Amniotic epithelial cell (primary cell): ENCODE measurements at regions not wholly inside any gene's neighbourhood (a gene's known extent, or its start where the extent isn't known, plus 50 kb on each side); places are given as distances from the start of the nearest gene placed in this dataset.

ENCODE experiments used
- DNase-seq: peaks from one replicate; pipeline ENCODE4 v3.0.0-alpha.2; 2010; ENCODE audit warnings: low read depth

DNA sequence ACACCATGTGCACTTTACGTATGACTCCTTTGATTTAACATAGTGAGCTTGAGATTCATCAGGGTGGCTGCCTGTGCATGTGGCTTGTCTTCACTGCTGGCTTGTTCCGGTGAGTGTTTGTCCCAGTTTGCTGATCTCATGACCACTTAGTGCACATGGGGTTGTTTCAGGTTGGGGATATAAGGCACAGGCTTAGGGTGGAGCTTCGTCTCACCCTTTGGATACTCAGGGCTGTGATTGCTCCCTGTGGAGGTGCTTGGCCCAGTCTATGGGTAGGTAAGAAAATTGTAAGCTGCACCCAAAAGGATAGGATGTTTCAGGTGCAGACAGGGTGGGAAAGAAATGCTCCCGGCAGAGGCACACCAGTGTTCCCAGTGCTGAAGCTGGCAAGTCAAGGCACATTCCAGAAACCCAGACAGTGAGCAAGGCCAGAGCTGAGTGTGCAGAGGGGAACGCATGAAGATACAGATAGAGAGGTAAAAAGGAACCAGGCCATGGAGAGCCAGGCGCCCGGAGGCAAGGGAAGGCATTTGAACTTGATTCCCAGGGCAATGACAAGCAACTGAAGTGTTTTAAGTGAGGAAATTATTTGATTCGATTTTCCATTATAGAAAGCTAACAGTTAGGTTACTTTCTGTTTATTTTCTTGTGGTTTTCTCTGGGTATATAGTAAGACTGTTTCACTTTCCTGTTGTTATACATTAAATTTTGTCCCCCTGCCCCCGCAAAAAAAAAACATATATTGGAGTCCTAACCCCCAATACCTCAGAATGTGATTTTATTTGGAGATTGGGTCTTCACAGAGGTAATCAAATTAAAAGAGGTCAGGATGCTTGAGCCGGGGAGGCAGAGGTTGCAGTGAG, 289.8 kb upstream of the KLF6 start:
- DNase-seq = peak; percentile 59

- peak; percentile 60 for DNase-seq
These were observed 288.9 kb upstream of the KLF6 start for GRCh38 chr10:4073912-4074311.

GRCh38 chr10:4070921-4071660, 286.1 kb upstream of the KLF6 start:
- DNase-seq = no peak

- DNase-seq = no peak
These were observed 285.2 kb upstream of the KLF6 start for GRCh38 chr10:4070184-4070583.

- peak; percentile 80 for DNase-seq
These were observed 284.5 kb upstream of the KLF6 start for GRCh38 chr10:4069491-4069890.

DNA sequence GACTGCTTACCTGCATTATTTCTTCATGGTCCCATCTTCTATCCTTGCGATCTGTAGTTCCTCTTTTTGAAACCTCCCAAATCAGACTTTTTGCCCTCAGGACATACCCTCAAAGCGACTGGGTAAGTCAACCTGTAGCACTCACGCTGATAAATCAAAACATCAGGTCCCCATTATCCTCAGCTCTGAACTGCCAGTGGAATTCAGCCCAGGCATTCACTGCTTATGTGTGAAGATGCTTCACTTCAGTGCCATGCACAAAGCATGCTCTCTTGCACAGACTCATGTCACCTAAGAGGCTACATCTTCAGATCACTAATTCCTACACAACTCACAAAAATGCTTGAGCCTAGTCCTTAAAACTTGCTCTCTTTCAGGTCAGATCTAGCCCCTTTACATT, 283.6 kb upstream of the KLF6 start:
- no peak for DNase-seq

DNA sequence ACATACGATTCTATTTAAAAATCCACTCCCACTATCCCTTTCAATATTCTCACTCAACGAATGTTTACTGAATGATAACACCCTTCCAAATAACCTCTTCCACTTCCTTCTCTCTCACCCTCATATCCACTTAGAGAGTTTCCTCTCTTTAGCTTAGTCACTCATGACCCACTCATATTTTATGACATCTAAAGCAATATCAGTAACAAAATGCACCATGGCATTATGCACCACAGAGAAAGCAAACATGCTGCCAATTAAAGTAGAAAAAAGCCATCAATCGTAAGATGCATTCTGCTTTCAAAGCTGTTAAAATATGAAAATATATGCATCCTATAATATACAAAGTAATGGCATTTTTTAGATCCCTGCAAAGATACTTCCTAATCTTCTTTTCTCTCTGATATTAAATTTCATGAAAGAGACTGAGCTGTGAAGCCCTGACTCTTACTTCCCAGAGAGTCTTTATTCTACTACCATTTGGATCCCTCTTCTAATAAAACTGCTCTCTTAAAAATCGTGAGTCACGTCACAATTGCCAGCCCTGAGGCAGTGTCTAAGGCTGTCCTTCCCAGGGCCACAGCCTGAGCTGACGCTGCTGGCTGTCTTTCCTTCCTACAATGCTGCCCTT, 283.0 kb upstream of the KLF6 start:
- no peak for DNase-seq

- no peak for DNase-seq
These were observed 282.5 kb upstream of the KLF6 start for GRCh38 chr10:4067531-4067930.

DNA sequence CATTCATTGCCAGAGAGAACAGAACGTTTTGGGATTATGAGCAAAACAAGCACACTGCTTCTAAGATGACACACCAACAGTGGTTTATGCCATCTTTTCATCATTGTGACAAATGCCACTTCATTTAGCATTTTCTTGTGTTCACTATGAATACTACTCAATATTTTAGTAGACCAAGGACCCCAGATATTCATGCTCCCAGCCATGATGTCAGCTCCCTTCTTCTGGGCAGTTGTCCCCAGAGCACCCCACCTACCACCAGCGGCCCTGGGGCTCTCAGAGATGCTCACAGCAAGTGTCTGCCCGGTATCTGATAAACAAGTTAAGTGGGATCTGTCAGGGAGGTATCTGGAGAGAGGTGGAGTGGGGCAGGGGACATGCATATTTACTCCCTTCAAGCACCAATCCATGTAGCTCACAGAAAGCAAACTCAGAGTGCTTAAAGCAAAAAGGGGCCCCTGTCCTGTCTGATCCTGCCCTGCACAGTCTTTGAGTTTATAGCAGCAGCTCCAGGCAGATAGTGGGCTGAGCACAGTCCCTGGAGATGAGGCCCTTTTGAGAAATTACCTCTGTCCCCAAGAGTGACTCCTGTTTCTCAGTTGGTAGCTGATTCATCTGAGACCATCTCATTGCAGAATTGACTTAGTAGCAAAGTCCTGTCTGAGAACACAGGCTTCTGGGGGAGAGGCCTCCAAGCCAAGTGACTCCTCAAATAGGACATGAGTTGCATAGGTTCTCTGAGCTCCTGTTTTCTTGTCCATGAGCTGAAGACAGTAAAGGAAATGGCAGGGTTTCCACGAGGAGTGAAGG, 281.8 kb upstream of the KLF6 start:
- no peak for DNase-seq

DNA sequence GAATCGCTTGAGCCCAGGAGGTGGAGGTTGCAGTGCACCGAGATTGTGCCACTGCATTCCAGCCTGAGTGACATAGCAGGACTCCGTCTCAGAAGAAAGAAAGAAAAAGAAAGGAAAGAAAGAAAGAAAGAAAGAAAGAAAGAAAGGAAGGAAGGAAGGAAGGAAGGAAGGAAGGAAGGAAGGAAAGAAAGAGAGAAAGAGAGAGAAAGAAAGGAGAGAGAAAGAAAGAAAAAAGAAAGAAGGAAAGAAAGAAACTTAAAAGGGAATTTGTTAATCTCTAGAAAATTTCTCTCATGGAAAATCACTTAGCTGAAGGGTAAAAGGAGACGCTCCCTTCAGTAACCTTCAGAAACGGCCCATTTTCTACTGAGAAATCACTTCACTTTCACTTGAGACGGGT, 279.5 kb upstream of the KLF6 start:
- no peak for DNase-seq

DNA sequence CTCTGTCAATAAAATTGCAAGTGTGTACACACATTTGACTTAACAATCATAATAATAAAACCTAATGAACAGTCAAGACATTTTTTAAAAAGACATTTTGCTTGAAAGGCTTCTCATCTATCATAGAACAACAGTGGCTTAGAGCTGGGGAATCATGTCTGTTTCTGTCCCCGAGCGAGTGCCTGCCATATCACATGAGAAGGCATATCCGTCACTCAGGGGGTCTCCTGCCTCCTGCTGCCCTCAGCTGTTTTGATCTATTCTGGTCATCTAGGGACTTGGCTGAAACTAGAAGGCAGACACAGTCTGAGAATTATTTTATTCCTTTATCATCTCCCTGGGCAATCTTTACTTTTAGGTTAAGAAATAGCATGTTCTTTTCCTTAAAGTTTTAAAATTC, 278.7 kb upstream of the KLF6 start:
- DNase-seq = no peak

- DNase-seq = no peak
These were observed 277.7 kb upstream of the KLF6 start for GRCh38 chr10:4062751-4063150.

DNA sequence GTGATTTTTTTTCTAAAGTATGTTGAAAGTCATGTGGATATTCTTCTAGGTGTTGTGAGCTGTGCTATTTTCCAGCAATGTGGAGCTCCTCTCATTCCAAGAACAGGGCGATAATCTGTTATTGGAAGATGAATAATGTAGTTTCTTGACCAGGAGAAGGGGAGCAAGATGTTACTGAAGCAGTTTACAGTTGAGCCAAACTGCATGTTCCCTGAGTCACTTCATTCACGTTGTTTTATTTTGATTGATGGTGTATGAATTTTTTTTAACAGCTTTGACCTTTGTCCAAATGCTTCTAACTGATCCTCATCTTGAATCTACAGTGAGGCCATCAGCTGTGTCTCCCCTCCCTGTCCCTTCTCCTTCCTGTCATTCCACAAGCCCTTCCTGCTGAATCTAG, 277.1 kb upstream of the KLF6 start:
- peak; percentile 38 for DNase-seq

- peak; percentile 68 for DNase-seq
These were observed 276.5 kb upstream of the KLF6 start for GRCh38 chr10:4061441-4061951.

GRCh38 chr10:4059471-4060138, 274.6 kb upstream of the KLF6 start:
- no peak for DNase-seq

DNA sequence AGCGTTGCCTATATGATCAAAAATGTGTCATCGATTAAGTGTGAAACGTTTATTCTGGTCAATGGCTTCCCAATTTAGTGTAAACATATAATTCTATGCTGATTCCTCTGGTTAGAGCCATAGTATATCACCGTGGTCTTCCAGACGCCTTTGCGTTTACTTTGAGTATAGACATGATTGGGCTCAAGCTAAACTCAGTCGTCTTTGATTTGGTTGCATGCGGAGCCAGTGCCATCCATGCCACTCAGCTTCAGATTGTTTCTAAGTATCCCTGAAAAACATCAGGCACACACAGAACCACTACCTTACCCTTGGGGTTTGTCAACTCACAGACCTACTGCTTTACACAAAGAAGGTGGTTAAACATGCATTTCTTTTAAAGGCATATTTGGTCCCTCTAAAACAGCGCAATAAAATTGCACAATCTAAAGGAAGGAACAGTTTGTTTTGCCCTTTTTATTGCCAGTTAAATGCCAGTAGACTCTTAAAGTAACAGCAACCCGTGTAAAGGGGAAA, 273.6 kb upstream of the KLF6 start:
- peak; percentile 35 for DNase-seq

GRCh38 chr10:4057725-4058513, 272.9 kb upstream of the KLF6 start:
- DNase-seq = no peak

DNA sequence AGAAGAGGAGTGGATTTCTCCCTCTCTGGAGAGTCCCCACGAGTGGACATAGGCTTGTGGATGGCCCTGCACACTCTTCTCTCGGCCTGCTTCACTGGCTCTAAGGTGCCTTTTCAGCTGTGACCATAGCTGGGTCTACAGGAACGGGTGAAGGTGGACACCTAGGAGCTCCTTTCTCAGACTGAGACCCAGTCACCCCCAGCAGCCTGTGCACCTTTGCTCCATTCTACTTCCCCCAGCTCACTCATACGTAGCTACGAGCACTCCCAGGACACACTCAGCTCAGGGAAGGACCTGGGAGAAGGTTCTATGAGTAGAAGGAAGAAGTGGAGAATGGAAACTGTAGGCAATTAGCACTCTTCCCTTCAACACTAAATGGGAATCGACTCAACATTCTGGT, 272.0 kb upstream of the KLF6 start:
- no peak for DNase-seq

DNA sequence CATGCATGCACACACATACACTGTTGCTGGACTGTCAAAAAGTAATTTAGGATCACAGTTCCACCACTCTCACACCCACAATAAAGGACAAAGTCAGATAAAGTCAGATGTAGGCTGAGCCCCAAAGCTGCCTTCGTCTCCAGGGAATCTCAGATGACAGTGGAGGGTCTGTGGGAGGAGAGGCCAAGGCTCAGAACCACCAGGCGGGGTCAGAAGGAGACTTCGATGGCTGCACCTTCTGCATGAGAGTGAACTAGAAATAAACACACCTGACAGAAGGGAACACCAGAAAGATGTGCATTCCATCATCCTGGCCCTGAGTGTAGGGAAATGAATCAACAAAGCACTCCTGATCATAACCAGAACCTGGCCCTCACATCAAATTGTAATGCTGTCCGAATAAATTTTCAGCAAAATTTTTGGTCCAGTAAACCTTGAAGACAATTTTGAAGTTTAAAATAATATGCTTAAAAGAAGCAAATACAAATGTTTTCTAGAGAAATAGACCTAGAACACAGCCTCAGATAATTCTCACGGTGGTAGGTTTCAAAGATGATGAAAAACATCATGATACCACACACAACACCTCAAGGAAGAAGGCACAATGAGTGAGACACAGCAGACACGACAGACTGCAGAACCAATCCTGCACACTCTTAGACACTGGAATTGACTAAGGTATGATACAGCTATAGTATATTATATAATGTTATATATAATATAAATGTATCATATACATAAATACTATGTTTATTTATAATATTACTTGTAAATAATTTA, 269.8 kb upstream of the KLF6 start:
- DNase-seq = no peak

GRCh38 chr10:4053940-4054339, 268.9 kb upstream of the KLF6 start:
- no peak for DNase-seq
